Prostate gland (tissue), 2 donors: ENCODE measurements at regions not wholly inside any gene's neighbourhood (a gene's known extent, or its start where the extent isn't known, plus 50 kb on each side); places are given as distances from the start of the nearest gene placed in this dataset.

Experiments
- CTCF ChIP-seq, 4 experiments: fragments of 200-600 bp in 2 of 4; fragments of 450-650 bp in 2 of 4; sonication (generic) in 2 of 4; IDR thresholded peaks; 1 replicate in 3 of 4; 2 replicates in 1 of 4; pipeline ENCODE4 v1.5.1; 2016 to 2019; ENCODE audit warnings: antibody characterized with exemption in 4 of 4, mild to moderate bottlenecking in 2 of 4, moderate library complexity in 2 of 4
- POLR2A ChIP-seq: fragments of 450-650 bp; IDR thresholded peaks from one replicate; pipeline ENCODE4 v1.6.1; 2016; ENCODE audit warnings: antibody characterized with exemption, mild to moderate bottlenecking
- POLR2AphosphoS5 ChIP-seq: sonication (generic); formaldehyde crosslinking; IDR thresholded peaks from one replicate; pipeline ENCODE4 v1.6.1; 2017; ENCODE audit warnings: antibody characterized with exemption

DNA sequence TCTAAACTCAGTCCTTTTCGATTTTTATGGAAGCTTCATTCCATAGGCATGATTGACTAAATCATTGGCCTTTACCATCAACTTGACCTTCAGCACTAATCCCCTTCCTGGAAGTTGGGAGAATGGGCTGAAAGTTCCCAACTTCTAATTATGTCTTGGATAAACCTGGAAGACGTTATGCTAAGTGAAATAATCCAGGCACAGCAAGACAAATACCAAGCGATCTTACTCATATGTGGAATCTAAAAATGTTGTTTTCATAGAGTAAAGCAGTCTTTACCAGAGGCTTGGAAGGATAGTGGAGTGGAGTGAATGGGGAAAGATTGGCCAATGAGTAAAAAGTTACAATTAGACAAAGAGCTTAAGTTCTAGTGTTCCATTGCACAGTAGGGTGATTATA is 1453.2 kb downstream of the PLA2G4A start:
- TF ChIP-seq POLR2AphosphoS5 (no peak), CTCF (IDR thresholded peaks at IDR 0.05) (no peak), POLR2A (no peak)
